HUES6 (cell line): ENCODE measurements at regions not wholly inside any gene's neighbourhood (a gene's known extent, or its start where the extent isn't known, plus 50 kb on each side); places are given as distances from the start of the nearest gene placed in this dataset.
"Not testable (repeated sequence)": the region's sequence is repeated elsewhere in the genome, so short reads cannot be mapped to it uniquely, and the experiment has no call there.

Source experiments
- H3K27ac ChIP-seq: 2 replicates; pipeline ENCODE4 v1.7.0; 2013; ENCODE audit warnings: low read depth, mild to moderate bottlenecking, low read length, inconsistent platforms
- H3K27me3 ChIP-seq: 2 replicates; pipeline ENCODE4 v1.6.1; 2013; ENCODE audit warnings: low read length; ENCODE audit not compliant: control insufficient read depth, insufficient read depth
- H3K36me3 ChIP-seq: 2 replicates; pipeline ENCODE4 v1.6.1; 2013; ENCODE audit warnings: low read length; ENCODE audit not compliant: control insufficient read depth, insufficient read depth
- H3K4me1 ChIP-seq: 2 replicates; pipeline ENCODE4 v1.6.1; 2013; ENCODE audit warnings: low read length; ENCODE audit not compliant: control insufficient read depth, insufficient read depth
- H3K4me3 ChIP-seq: 2 replicates; pipeline ENCODE4 v1.5.1; 2013; ENCODE audit warnings: low read depth, low read length
- H3K9ac ChIP-seq: one replicate; pipeline ENCODE4 v1.6.1; 2013; ENCODE audit warnings: mild to moderate bottlenecking, low read length
- H3K9me3 ChIP-seq: 2 replicates; pipeline ENCODE4 v1.6.1; 2013; ENCODE audit warnings: low read depth, low read length; ENCODE audit not compliant: control insufficient read depth, insufficient read depth

DNA sequence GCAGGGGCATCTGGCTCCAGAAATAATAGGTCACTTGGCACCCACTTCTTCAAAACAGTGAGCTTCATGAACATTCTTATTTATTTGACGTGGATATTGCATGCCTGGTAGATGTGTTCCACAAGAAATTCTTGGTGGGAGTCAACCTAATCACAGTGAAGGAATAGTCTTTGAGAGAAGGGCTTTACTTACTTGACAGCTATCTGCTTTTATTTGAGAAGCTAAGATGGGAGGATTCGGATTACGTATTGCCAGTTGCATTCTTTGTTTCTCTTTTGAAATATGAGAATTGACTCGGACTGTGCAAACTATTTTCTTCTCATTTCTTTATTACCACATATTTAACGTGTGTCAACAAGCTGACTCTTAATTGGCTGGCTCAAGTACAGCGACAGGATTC lies 117.2 kb downstream of the FASLG start:
- Histone ChIP-seq H3K4me3 (no peak overlapping the region), H3K9ac (no peak overlapping the region), H3K9me3 (no peaks in the 10 kb centered on the region), H3K27me3 (peaks cover 5% of the 10 kb centered on the region; the same call in 1 of the 2 replicates), H3K27ac (no peak overlapping the region), H3K36me3 (no peaks in the 10 kb centered on the region), H3K4me1 (no peaks in the 10 kb centered on the region)

DNA sequence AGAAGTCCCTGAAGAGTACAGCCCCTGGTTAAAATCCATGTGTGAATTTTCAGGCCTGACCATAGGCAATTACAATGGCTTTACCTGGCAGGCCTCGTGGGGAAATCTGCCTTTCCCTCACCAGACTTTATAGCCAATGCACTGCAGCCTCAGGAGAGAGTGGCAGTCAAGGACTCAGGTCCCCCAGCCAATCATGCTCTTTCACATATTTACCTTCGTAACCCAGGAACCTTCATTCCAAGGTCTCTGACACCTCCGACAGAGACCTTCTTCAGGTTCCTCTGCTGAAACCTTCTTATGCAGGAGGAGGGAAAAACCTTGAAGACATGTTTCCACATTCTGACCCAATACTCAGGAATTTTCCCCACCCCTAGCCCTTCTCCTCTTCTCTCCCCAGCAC lies 118.9 kb downstream of the FASLG start:
- no peak overlapping the region for H3K27ac ChIP-seq
- no peak overlapping the region for H3K4me3 ChIP-seq
- H3K27me3 ChIP-seq = peaks cover 5% of the 10 kb centered on the region; the same call in 1 of the 2 replicates
- no peaks in the 10 kb centered on the region for H3K4me1 ChIP-seq
- H3K36me3 ChIP-seq = no peaks in the 10 kb centered on the region
- H3K9me3 ChIP-seq = peaks cover under 1% of the 10 kb centered on the region; the same call in 1 of the 2 replicates
- H3K9ac ChIP-seq = no peak overlapping the region

DNA sequence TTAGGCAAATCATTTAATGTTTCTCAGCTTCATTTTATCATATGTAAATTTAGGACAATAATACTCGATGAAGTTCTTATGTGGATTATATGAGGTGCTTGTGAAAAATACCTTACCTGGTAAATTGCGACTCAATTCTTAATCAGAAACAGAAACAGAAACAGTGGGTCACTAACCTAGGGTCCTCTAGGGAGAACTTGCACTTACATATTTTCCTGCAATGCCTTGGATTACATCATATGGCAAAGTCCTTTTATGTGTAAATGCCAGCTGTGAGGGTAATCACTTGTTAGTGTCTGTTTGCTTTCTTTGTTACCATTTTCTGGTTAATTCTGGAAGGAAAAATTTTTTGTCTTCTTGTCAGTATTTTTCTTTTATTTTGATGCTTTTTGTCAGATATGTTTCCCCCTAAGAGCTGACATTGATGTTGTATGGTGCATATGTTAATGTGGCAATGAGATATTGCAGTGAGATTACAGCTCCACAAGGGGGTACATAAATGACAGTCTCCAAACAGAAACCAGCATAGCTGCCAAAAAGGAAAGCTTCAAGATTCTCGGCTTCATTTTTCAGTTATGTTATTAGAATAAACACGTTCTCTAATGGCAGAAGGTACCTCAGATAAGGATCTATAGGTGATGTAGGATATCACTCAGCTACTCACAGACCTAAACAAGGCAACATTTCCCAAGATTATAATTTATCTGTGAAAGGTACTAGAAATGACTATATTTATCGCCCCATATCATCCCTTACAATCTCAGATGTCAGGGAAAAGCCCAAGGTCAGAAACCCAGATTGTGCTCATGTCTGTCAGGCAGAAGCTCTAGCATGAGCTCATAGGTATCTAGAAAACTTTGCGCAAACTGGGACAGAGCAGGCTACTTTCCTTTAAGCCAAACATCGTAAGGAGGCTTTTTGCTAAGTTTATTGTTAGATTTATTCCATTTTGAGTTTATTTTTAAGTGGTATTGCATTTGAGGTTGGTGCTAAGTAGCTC lies 119.9 kb downstream of the FASLG start:
- H3K9ac ChIP-seq = no peak overlapping the region
- H3K4me3 ChIP-seq = no peak overlapping the region
- H3K36me3 ChIP-seq = no peaks in the 10 kb centered on the region
- H3K27ac ChIP-seq = no peak overlapping the region
- H3K27me3 ChIP-seq = peaks cover 5% of the 10 kb centered on the region; the same call in 1 of the 2 replicates
- no peaks in the 10 kb centered on the region for H3K4me1 ChIP-seq
- H3K9me3 ChIP-seq = peaks cover 5% of the 10 kb centered on the region; the same call in 1 of the 2 replicates

DNA sequence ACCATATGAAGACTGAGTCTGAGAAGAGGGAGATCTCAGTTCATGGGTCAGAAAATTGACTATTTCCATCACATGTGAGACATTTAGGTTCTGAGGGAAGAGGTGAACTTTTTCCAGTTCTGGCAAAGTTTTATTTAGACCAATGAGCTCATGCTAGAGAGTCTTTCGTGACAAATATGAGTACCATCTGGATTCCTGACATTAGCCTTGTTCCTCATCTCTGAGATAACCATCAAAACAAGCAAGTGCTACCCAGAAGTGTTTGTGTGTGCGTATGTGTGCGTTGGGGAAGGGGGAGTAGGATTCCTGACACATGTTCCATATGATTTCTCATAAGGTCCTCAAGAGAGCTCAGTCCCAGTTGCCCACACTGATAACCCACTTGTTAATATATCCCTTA lies 120.6 kb downstream of the FASLG start:
- Histone ChIP-seq H3K27me3 (peaks cover 5% of the 10 kb centered on the region; the same call in 1 of the 2 replicates), H3K27ac (no peak overlapping the region), H3K4me3 (no peak overlapping the region), H3K4me1 (no peaks in the 10 kb centered on the region), H3K36me3 (no peaks in the 10 kb centered on the region), H3K9me3 (peaks cover 5% of the 10 kb centered on the region; the same call in 1 of the 2 replicates), H3K9ac (no peak overlapping the region)

DNA sequence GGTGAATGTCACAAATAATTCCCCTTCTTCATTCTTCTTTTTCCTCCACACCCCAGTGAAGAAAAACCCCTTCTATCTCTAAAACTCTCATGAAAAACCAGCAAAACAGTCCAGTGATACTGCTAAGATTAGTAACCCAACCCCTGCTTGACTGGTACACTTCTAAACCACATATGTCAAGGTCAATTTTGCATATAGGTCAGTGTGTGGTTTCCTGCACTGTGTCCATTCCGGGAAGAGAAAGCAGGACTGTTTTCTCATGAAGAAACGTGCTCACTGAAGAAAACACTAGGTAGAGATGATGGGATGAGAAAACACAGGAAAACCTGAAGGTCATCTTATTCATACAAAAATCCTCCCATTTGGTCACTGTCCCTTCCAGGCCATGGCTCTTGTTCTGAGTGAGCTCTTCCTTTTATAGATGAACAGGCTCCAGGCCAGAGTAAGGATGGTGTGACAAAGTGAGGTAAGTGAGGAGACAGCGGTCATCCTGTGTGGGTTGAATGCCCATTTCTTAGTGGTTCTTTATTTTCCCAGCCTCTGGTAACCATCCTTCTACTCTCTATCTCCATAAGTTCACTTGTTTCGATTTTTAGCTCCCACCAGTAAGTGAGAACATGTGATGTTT lies 122.7 kb downstream of the FASLG start:
- no peaks in the 10 kb centered on the region for H3K36me3 ChIP-seq
- H3K4me3 ChIP-seq = no peak overlapping the region
- H3K27me3 ChIP-seq = peaks cover 5% of the 10 kb centered on the region; the same call in 1 of the 2 replicates
- H3K27ac ChIP-seq = no peak overlapping the region
- H3K4me1 ChIP-seq = no peaks in the 10 kb centered on the region
- peaks cover 5% of the 10 kb centered on the region; the same call in 1 of the 2 replicates for H3K9me3 ChIP-seq
- no peak overlapping the region for H3K9ac ChIP-seq

DNA sequence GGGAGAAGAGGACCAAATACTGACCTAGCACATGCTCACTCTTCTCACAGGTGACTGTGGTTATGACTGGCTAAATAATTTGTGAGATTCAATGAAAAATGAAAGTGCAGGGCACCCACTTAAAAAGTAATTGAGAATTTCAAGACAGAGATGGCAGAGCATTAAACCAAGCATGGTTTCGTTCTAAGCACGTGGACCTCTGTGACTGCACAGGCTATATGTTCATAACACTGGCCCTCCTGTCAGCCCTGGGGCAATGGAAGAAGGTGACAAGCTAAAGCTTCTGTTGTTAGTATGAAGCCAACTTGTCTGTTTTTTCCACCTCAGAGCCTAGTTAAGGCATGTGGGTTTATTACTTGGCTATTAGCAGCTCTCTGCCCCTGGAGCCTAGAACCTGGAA lies 130.9 kb downstream of the FASLG start:
- Histone ChIP-seq H3K27me3 (no peaks in the 10 kb centered on the region), H3K4me3 (no peak overlapping the region), H3K9me3 (no peaks in the 10 kb centered on the region), H3K36me3 (no peaks in the 10 kb centered on the region), H3K4me1 (no peaks in the 10 kb centered on the region), H3K9ac (no peak overlapping the region), H3K27ac (no peak overlapping the region)

DNA sequence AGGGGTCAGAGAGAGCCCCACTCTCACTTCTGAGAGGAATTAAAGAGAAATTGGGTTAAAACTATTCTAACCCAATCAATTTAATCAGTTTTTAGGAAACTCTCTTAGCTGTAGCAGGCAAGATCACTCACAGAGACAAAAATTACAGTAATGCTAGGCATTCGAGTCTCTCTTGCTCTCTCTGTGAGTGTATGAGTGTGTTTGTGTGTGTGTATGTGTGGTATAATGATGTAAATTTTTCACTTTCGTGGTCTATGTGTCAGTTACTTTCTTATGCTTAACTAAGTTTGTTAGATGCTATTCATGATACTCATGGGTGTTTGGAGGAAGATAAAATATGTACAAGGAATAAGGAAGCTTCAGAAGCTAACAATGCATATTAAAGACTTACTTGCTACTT lies 131.3 kb downstream of the FASLG start:
- no peaks in the 10 kb centered on the region for H3K36me3 ChIP-seq
- no peaks in the 10 kb centered on the region for H3K4me1 ChIP-seq
- no peak overlapping the region for H3K4me3 ChIP-seq
- no peak overlapping the region for H3K27ac ChIP-seq
- H3K9me3 ChIP-seq = no peaks in the 10 kb centered on the region
- H3K9ac ChIP-seq = no peak overlapping the region
- H3K27me3 ChIP-seq = no peaks in the 10 kb centered on the region

DNA sequence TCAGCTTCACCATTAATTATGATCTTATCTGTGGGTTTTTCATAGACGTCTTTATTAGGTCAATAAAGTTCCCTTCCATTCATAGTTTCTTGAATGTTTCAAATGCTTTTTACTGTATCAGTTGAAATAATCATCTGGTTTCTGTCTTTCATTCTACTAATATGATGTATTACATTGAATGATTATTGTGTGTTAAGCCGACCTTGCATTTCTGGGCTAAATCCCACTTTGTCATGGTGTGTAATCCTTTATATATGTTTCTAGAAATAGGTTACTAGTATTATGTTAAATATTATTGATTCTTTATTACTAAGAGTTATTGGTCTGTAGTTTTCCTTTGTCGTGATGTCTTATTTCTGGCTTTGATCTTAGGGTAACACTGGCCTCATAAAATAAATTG lies 134.9 kb downstream of the FASLG start:
- no peaks in the 10 kb centered on the region for H3K36me3 ChIP-seq
- H3K27ac ChIP-seq = no peak overlapping the region
- no peaks in the 10 kb centered on the region for H3K27me3 ChIP-seq
- H3K9ac ChIP-seq = no peak overlapping the region
- no peaks in the 10 kb centered on the region for H3K9me3 ChIP-seq
- H3K4me1 ChIP-seq = no peaks in the 10 kb centered on the region
- H3K4me3 ChIP-seq = no peak overlapping the region

DNA sequence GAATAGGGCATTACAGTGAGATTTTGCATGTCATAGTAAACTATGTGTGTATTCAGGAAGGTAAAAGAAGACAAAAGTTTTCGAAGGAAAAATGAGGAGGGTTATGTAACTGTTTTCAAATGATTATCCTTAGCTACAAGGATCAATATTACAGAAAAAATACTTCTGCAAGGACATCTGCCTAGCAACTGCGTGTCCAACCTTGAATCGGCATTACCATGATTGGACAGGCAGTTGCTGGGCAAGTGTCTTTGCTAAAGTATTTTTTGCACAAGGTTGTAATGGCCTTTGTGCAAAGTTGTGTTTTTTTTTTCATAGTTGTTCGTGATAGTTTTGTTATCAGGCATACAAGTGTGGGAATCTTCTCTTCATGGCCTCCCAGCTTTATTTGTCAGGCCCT lies 136.8 kb downstream of the FASLG start:
- H3K27me3 ChIP-seq = no peaks in the 10 kb centered on the region
- no peaks in the 10 kb centered on the region for H3K9me3 ChIP-seq

DNA sequence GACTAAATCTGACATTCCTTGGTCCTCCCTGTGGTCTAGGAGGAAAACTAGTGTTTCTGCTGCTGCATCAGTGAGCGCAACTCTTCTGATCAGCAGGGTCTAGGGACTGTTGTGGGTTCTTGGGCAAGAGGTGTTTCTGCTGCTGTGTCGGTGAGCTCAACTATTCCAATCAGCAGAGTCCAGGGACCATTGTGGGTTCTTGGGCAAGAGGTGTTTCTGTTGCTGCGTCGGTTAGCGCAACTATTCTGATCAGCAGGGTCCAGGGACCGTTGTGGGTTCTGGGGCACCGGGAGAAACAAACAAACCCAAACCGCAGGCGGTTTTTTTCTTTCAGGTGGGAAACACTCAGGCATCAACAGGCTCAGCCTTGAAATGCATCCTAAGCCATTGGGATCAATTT lies 140.9 kb downstream of the FASLG start:
- H3K9ac ChIP-seq, H3K27me3 ChIP-seq, H3K36me3 ChIP-seq, H3K27ac ChIP-seq, H3K4me3 ChIP-seq, H3K4me1 ChIP-seq: not testable (repeated sequence)
- peaks cover 15% of the 10 kb centered on the region; the same call in 1 of the 2 replicates for H3K9me3 ChIP-seq

More for the DNA sequence above, 136.8 kb downstream of the FASLG start:
- no peak overlapping the region for H3K9ac ChIP-seq
- no peak overlapping the region for H3K4me3 ChIP-seq
- H3K27ac ChIP-seq = no peak overlapping the region
- no peaks in the 10 kb centered on the region for H3K36me3 ChIP-seq
- no peaks in the 10 kb centered on the region for H3K4me1 ChIP-seq

DNA sequence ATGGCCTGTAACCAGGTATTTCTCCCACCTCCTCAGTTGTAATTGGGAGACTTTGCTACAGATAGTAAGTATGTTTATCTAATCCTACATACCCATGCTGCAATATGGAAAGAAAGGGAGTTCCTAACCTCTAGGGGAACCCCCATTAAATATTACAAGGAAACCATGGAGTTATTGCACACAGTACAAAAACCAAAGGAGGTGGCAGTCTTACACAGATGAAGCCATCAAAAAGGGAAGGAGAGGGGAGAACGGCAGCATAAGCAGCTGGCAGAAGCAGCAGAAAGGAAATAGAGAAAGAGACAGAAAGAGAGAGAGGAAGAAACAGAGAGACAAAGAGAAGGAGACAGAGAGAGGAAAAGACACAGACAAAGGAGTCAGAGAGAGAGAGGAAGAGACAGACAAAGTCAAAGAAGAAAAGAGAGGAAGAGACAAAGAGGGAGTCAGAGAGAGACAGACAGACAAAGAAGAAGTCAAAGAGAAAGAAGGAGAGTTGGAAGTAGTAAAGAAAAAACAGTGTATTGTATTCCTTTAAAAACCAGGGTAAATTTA lies 142.9 kb downstream of the FASLG start:
- H3K4me1 ChIP-seq = no peaks in the 10 kb centered on the region
- H3K9ac ChIP-seq = no peak overlapping the region
- H3K27me3 ChIP-seq = no peaks in the 10 kb centered on the region
- H3K27ac ChIP-seq = no peak overlapping the region
- no peak overlapping the region for H3K4me3 ChIP-seq
- H3K36me3 ChIP-seq = no peaks in the 10 kb centered on the region
- peaks cover 15% of the 10 kb centered on the region; the same call in 1 of the 2 replicates for H3K9me3 ChIP-seq
